Ishikawa (cell line): ENCODE measurements at regions not wholly inside any gene's neighbourhood (a gene's known extent, or its start where the extent isn't known, plus 50 kb on each side); places are given as distances from the start of the nearest gene placed in this dataset.

Experiments used
- CEBPB ChIP-seq: IDR thresholded peaks from 2 replicates; pipeline ENCODE4 v1.6.1; 2012
- CREB1 ChIP-seq: IDR thresholded peaks from 2 replicates; pipeline ENCODE4 v1.6.1; 2012; ENCODE audit warnings: low read depth
- EGR1 ChIP-seq: IDR thresholded peaks from 2 replicates; pipeline ENCODE4 v1.6.1; 2012
- EP300 ChIP-seq: IDR thresholded peaks from 2 replicates; pipeline ENCODE4 v1.6.1; 2012; ENCODE audit warnings: borderline replicate concordance
- FOXM1 ChIP-seq: IDR thresholded peaks from 2 replicates; pipeline ENCODE4 v1.6.1; 2012; ENCODE audit warnings: low read depth, borderline replicate concordance
- NFIC ChIP-seq: IDR thresholded peaks from 2 replicates; pipeline ENCODE4 v1.6.1; 2012
- RAD21 ChIP-seq: IDR thresholded peaks from 2 replicates; pipeline ENCODE4 v1.6.1; 2012; ENCODE audit warnings: low read depth
- TAF1 ChIP-seq: IDR thresholded peaks from 2 replicates; pipeline ENCODE4 v1.6.1; 2012; ENCODE audit warnings: low read depth, mild to moderate bottlenecking
- TCF12 ChIP-seq: IDR thresholded peaks from 2 replicates; pipeline ENCODE4 v1.6.1; 2012; ENCODE audit warnings: low read depth
- TEAD4 ChIP-seq: IDR thresholded peaks from 2 replicates; pipeline ENCODE4 v1.6.1; 2012
- YY1 ChIP-seq: IDR thresholded peaks from 2 replicates; pipeline ENCODE4 v1.6.1; 2012; ENCODE audit warnings: low read depth
- TF ChIP-seq, protein P1 (sequence below): IDR thresholded peaks from 2 replicates; pipeline ENCODE4 v1.6.1; 2012
- TF ChIP-seq, protein P2 (sequence below): IDR thresholded peaks from 2 replicates; pipeline ENCODE4 v1.6.1; 2012; ENCODE audit warnings: low read depth, mild to moderate bottlenecking
- TF ChIP-seq, protein P3 (sequence below): IDR thresholded peaks from 2 replicates; pipeline ENCODE4 v1.6.1; 2012

DNA sequence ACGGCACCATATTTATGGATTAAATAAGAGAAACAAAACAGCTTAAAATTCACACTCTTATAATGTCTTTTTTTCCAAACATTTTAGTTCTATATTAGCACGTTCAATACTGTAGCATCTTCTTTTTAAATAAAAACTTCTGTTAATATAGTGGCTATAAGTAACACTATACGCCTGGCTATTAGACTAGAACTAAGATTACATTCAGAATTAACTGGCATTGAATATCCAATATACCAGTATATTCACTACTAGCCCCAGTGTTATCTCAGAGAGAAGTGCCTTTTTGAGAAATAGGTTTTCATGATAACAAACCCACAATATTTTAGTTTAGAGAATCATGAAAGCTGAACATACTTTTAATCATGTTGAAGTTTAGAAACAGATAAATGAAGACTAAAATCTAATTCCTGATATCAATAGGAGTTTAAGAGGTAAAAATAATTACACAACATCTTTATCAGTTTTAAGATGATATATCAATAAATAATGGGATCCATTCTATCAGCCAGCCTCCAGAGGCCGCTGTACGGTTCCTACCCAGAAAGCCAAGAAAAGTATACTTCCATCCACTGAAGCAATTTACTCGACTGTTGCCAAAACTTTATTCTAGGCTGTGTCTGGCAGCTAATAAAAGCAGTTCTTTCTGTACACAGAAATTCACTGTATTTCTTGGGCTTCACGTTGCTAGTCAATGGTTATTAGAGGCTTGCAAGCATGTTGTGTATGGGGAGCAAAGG is 1113.4 kb upstream of the MIR17HG start:
- TF ChIP-seq, protein P1, sequence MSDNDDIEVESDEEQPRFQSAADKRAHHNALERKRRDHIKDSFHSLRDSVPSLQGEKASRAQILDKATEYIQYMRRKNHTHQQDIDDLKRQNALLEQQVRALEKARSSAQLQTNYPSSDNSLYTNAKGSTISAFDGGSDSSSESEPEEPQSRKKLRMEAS = no peak
- TF ChIP-seq CEBPB = no peak
- TF ChIP-seq TAF1 = no peak
- no peak for TF ChIP-seq EGR1
- TF ChIP-seq TEAD4 = no peak
- no peak for TF ChIP-seq FOXM1
- TF ChIP-seq TCF12 = no peak
- TF ChIP-seq CREB1 = no peak
- TF ChIP-seq EP300 = no peak
- TF ChIP-seq, protein P2, sequence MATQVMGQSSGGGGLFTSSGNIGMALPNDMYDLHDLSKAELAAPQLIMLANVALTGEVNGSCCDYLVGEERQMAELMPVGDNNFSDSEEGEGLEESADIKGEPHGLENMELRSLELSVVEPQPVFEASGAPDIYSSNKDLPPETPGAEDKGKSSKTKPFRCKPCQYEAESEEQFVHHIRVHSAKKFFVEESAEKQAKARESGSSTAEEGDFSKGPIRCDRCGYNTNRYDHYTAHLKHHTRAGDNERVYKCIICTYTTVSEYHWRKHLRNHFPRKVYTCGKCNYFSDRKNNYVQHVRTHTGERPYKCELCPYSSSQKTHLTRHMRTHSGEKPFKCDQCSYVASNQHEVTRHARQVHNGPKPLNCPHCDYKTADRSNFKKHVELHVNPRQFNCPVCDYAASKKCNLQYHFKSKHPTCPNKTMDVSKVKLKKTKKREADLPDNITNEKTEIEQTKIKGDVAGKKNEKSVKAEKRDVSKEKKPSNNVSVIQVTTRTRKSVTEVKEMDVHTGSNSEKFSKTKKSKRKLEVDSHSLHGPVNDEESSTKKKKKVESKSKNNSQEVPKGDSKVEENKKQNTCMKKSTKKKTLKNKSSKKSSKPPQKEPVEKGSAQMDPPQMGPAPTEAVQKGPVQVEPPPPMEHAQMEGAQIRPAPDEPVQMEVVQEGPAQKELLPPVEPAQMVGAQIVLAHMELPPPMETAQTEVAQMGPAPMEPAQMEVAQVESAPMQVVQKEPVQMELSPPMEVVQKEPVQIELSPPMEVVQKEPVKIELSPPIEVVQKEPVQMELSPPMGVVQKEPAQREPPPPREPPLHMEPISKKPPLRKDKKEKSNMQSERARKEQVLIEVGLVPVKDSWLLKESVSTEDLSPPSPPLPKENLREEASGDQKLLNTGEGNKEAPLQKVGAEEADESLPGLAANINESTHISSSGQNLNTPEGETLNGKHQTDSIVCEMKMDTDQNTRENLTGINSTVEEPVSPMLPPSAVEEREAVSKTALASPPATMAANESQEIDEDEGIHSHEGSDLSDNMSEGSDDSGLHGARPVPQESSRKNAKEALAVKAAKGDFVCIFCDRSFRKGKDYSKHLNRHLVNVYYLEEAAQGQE = no peak
- TF ChIP-seq, protein P3, sequence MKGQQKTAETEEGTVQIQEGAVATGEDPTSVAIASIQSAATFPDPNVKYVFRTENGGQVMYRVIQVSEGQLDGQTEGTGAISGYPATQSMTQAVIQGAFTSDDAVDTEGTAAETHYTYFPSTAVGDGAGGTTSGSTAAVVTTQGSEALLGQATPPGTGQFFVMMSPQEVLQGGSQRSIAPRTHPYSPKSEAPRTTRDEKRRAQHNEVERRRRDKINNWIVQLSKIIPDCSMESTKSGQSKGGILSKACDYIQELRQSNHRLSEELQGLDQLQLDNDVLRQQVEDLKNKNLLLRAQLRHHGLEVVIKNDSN = no peak
- TF ChIP-seq NFIC = no peak
- no peak for TF ChIP-seq RAD21
- no peak for TF ChIP-seq YY1
